ENCODE measurements at regions not wholly inside any gene's neighbourhood (a gene's known extent, or its start where the extent isn't known, plus 50 kb on each side); places are given as distances from the start of the nearest gene placed in this dataset.

DNA sequence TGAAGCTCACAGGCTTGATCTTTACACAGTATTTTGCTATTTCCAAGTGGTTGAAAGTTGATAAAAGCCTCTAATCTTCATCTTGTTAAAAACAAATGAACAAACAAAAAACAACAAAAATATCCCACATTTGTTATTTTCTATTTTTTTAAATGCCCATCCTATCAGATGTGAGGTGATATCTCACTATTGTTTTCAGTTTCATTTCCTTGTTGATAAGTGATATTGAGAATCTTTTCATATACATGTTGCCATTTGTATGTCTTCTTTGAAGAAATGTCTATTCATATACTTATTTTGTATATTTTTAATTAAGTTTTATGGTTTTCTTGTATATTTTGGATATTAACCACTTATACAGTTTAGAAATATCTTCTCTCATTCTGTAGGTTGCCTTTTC, 175.8 kb downstream of the CALCRL start:
- TF ChIP-seq, protein P1, sequence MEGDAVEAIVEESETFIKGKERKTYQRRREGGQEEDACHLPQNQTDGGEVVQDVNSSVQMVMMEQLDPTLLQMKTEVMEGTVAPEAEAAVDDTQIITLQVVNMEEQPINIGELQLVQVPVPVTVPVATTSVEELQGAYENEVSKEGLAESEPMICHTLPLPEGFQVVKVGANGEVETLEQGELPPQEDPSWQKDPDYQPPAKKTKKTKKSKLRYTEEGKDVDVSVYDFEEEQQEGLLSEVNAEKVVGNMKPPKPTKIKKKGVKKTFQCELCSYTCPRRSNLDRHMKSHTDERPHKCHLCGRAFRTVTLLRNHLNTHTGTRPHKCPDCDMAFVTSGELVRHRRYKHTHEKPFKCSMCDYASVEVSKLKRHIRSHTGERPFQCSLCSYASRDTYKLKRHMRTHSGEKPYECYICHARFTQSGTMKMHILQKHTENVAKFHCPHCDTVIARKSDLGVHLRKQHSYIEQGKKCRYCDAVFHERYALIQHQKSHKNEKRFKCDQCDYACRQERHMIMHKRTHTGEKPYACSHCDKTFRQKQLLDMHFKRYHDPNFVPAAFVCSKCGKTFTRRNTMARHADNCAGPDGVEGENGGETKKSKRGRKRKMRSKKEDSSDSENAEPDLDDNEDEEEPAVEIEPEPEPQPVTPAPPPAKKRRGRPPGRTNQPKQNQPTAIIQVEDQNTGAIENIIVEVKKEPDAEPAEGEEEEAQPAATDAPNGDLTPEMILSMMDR (conservative IDR thresholded peaks at IDR 0.05) = no peak
- Histone ChIP-seq H4K8ac (replicated peaks; ENCODE audit: insufficient read length, low read depth, low read length) (no peak overlapping the region), H3K79me1 (ENCODE audit: insufficient read depth, low read depth, low read length, poor library complexity, severe bottlenecking) (no peaks in the 10 kb centered on the region), H4K20me1 (ENCODE audit: control insufficient read depth, insufficient read depth, insufficient read length) (no peaks in the 10 kb centered on the region), H3K4me2 (ENCODE audit: insufficient read depth, insufficient read length, low read length) (no peak overlapping the region), H3K56ac (ENCODE audit: insufficient read length, low read depth, low read length) (no peak overlapping the region), H3K27ac (ENCODE audit: insufficient read length, low read depth, low read length) (no peak overlapping the region), H4K91ac (ENCODE audit: insufficient read length, low read depth, low read length) (no peak overlapping the region), H3K18ac (ENCODE audit: insufficient read length, low read depth, low read length) (no peak overlapping the region), H3K14ac (ENCODE audit: insufficient read depth, low read length) (no peak overlapping the region), H2AK5ac (ENCODE audit: insufficient read length, low read length) (no peak overlapping the region), H4K5ac (ENCODE audit: insufficient read length, low read depth, low read length) (no peak overlapping the region), H3K4me1 (ENCODE audit: insufficient read depth, low read length) (no peaks in the 10 kb centered on the region), H3K9me3 (ENCODE audit: control insufficient read depth, low read depth, low read length) (no peaks in the 10 kb centered on the region), H2BK15ac (ENCODE audit: low read depth, low read length) (no peak overlapping the region), H3T11ph (ENCODE audit: low read length) (no peak overlapping the region), H2AFZ (ENCODE audit: low read length) (no peak overlapping the region), H2BK12ac (ENCODE audit: insufficient read length, low read depth, low read length) (no peak overlapping the region), H2BK120ac (ENCODE audit: low read depth, low read length, poor library complexity, severe bottlenecking) (no peak overlapping the region), H2BK5ac (ENCODE audit: insufficient read length, low read length) (no peak overlapping the region), H3K79me2 (ENCODE audit: insufficient read depth, low read length) (no peaks in the 10 kb centered on the region), H3K4ac (ENCODE audit: low read depth, low read length) (no peak overlapping the region), H2BK20ac (ENCODE audit: low read depth, low read length, poor library complexity, severe bottlenecking) (no peak overlapping the region), H3K27me3 (ENCODE audit: insufficient read depth, low read length) (no peaks in the 10 kb centered on the region), H3K23ac (ENCODE audit: insufficient read length, low read depth, low read length) (no peak overlapping the region), H3K23me2 (ENCODE audit: insufficient read length, low read depth, low read length, poor library complexity, severe bottlenecking) (no peaks in the 10 kb centered on the region), H3K9ac (ENCODE audit: extremely low read depth, insufficient read length, low read length) (no peak overlapping the region)
- H3K27me3 Mint-ChIP-seq (ENCODE audit: low read depth) = no peaks in the 10 kb centered on the region
- H3K4me1 Mint-ChIP-seq = peaks cover 4 to 6% of the 10 kb centered on the region in 2 experiments
- H3K27ac Mint-ChIP-seq = no peak overlapping the region
- H3K4me3 Mint-ChIP-seq = no peak overlapping the region
- no peak for DNase-seq
- H3K36me3 Mint-ChIP-seq (ENCODE audit: insufficient read depth in 1 of 3, low read depth in 3 of 3) = no peaks in the 10 kb centered on the region
- H3K9me3 Mint-ChIP-seq = no peaks in the 10 kb centered on the region
